Stimulated activated CD4-positive, alpha-beta T cell treated with anti-CD3 and anti-CD28 coated beads, TNF-alpha, amount 100 ng/mL, for 4 hours (primary cell): ENCODE measurements at regions not wholly inside any gene's neighbourhood (a gene's known extent, or its start where the extent isn't known, plus 50 kb on each side); places are given as distances from the start of the nearest gene placed in this dataset.
"Not testable (repeated sequence)": the region's sequence is repeated elsewhere in the genome, so short reads cannot be mapped to it uniquely, and the experiment has no call there.

Experiments used
- DNase-seq, 3 experiments: peaks; one replicate each; pipeline ENCODE4 v3.0.0-alpha.2; 2020; ENCODE audit warnings: low read depth in 3 of 3

GRCh38 chr7:156515911-156516790 is 124.4 kb upstream of the RNF32 start:
- DNase-seq: no peak

GRCh38 chr7:156514851-156515250 is 125.7 kb upstream of the RNF32 start:
- DNase-seq: no peak

GRCh38 chr7:156511426-156511825 is 129.1 kb upstream of the RNF32 start:
- no peak for DNase-seq

GRCh38 chr7:156510966-156511365 is 129.6 kb upstream of the RNF32 start:
- DNase-seq: no peak

- DNase-seq: no peak
These were observed 131.4 kb upstream of the RNF32 start for GRCh38 chr7:156509216-156509615.

- no peak for DNase-seq
These were observed 134.7 kb upstream of the RNF32 start for GRCh38 chr7:156505876-156506275.

- no peak for DNase-seq
These were observed 135.7 kb upstream of the RNF32 start for GRCh38 chr7:156504687-156505545.

GRCh38 chr7:156504006-156504405 is 136.6 kb upstream of the RNF32 start:
- no peak for DNase-seq

- no peak for DNase-seq
These were observed 137.4 kb upstream of the RNF32 start for GRCh38 chr7:156503196-156503595.

- DNase-seq: not testable (repeated sequence)
These were observed 138.8 kb upstream of the RNF32 start for GRCh38 chr7:156501815-156502214.

GRCh38 chr7:156499247-156499881 is 141.2 kb upstream of the RNF32 start:
- DNase-seq: no peak

- no peak for DNase-seq
These were observed 142.6 kb upstream of the RNF32 start for GRCh38 chr7:156497776-156498509.

GRCh38 chr7:156496865-156497264 is 143.7 kb upstream of the RNF32 start:
- no peak for DNase-seq

- DNase-seq: no peak
These were observed 144.2 kb upstream of the RNF32 start for GRCh38 chr7:156496363-156496769.

- no peak for DNase-seq
These were observed 145.6 kb upstream of the RNF32 start for GRCh38 chr7:156494960-156495359.

GRCh38 chr7:156493942-156494341 is 146.6 kb upstream of the RNF32 start:
- DNase-seq: no peak

GRCh38 chr7:156492170-156492569 is 148.4 kb upstream of the RNF32 start:
- no peak for DNase-seq

GRCh38 chr7:156491435-156491834 is 149.1 kb upstream of the RNF32 start:
- DNase-seq: no peak

- no peak for DNase-seq
These were observed 150.4 kb upstream of the RNF32 start for GRCh38 chr7:156490021-156490800.

GRCh38 chr7:156487811-156488533 is 152.6 kb upstream of the RNF32 start:
- DNase-seq: no peak
